Activated effector memory CD4-positive, alpha-beta T cell treated with Interleukin-2 at 50 U/mL for 16 hours (primary cell): ENCODE measurements at regions not wholly inside any gene's neighbourhood (a gene's known extent, or its start where the extent isn't known, plus 50 kb on each side); places are given as distances from the start of the nearest gene placed in this dataset.
"Not testable (repeated sequence)": the region's sequence is repeated elsewhere in the genome, so short reads cannot be mapped to it uniquely, and the experiment has no call there.

Experiments
- DNase-seq: peaks from one replicate; pipeline ENCODE4 v3.0.0-alpha.2; 2020

DNA sequence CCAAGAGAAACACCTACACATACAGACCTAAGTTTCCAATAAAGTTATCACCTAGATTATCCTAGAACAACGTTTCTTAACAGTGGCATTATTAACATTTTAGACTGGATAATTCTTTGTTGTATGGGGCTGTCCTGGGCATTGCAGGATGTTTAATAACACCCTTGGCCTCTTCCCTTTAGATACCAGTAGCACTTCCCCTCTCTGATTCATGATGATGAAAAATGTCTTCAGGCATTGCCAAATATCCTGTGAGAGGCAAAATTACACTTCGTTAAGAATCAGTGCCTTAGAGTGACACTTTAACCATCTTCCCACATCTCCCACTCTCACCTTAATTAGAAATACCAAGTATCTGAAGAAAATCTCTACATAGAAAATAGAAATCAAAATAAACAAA, 352.6 kb downstream of the CGGBP1 start:
- DNase-seq, result no peak

DNA sequence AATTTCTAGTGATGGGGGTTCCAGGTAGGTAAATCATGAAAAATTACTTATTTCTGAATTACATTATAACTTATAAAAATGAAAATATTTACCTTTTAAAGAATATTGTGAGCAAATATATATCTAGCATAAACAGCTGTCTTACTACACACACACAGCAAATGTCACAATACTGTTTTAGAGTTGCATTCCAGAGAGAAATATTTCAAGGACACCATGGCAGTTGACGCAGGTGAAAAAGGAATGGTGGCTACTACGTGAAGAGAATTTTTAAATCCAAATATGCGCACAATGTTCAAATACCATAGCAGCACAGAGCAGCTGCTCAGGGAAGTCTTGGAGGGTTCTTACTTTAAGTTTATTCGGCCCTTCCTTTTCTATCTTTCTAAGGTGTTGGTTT, 356.2 kb downstream of the CGGBP1 start:
- DNase-seq, result no peak

DNA sequence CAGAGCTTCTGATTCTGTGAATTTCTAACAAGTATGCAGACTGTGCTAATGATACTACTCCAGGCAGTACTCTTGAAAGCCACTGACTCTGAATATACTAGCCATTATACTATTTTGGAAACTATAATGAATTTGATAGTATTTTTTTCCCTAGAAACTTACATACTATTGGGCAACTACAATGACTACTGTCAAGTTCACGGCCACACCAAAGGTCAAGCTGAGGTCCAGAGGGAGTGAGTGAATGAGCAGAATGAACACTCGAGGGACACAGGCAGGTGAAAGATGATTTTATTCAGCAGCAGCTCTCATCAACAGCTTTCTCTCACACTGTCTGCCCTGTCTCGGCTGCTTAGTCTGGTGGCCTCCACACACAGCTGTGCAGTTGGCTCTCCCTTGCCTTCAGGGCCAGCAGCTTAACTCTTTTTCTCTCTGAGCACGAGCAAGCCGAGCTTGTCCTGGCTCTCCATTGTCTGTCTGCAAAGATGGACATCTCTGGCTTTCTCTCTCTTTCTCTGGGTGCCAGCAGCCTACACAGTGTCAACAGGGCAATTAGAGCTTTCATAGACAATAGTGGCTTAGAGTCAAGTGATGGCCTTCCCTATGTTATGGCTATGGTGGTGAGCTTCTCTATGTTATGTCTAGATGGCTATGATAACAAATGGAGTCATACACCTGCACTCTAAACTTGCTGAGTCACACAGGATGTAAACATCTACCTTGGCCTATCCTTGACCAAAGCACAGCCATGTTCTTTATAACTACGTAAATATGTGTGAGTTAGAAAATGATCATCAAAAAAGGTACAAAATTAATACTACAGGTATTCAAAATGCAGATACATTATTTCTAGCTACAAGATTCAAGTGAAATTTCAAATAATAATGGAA, 362.4 kb downstream of the CGGBP1 start:
- no peak for DNase-seq

DNA sequence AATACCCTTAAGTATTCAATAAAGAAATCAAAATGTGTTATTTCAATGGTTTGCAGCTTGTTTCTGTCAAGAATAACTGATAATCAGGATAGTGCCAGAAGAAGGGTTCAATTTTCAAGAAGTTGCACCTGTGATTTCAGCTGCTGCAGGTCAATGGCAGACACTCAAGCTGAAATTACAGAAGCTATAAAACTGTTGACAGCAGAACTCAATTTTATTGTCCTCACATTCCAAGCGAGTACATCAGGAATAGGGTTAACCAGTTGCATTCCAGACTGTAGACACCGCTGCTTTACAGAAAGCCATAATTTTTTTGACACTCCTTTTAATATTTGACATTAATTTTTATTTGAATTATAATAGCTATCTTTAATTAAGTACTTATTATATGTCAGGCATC, 364.1 kb downstream of the CGGBP1 start:
- no peak for DNase-seq

- DNase-seq, result no peak
These were observed 367.7 kb downstream of the CGGBP1 start for GRCh38 chr3:87691109-87691508.

GRCh38 chr3:87678984-87679660, 379.7 kb downstream of the CGGBP1 start:
- not testable (repeated sequence) for DNase-seq

DNA sequence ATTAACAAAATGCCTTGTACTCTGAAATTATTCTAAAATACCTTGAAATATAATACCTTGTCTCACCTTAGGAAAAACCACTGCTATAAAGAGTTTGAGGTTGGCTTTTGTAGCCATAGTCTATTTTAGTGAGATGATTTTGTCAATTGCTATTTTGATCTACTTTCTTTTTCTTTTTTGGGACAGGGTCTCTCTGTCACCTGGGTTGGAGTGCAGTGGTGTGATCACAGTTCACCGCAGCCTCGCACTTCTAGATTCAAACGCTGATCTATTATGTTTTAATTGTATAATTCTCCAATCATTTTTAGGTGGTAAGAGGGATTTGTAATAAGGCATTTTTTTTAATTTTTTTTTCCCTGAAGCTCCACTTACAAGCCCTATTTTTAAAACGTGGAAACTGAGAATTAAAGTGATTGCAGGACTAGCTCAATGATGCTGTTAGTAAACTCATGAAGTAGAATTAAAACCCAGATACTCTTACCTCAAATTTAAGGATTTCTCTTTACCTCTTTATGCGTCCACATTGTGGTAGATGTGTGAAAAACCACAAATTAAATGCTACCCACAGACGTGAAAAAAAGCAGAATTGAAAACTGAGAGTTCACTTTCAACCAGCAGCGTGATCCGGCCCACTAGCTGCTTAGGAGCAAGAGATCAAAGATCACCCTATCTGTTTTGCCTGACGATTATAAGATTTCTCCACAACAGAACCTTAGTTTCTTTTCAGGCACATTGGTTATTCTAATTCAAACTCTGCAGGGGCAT, 384.2 kb downstream of the CGGBP1 start:
- DNase-seq, result no peak

- DNase-seq, result no peak
These were observed 385.7 kb downstream of the CGGBP1 start for GRCh38 chr3:87673132-87673531.

- DNase-seq, result no peak
These were observed 377.8 kb upstream of the POU1F1 start for GRCh38 chr3:87654184-87654583.

GRCh38 chr3:87653138-87653537, 376.8 kb upstream of the POU1F1 start:
- not testable (repeated sequence) for DNase-seq

DNA sequence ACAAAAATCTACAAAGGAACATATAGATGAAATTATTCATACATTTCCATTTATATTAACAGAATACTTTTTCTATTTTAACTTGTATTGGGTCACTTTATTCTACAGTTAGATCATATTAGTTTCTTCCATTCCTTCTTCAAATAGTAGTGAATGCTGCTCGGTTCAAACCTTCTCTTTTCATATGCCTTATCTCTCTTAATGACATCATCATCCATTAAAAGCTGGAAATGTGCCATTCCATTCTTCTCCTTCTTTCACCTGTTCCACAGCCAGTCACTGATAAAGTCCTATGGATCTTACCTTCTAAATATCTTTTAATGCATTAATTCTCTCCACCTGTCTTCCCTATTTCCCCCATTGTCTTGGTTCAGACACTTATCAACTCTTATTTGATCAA, 358.0 kb upstream of the POU1F1 start:
- DNase-seq, result no peak

- no peak for DNase-seq
These were observed 350.9 kb upstream of the POU1F1 start for GRCh38 chr3:87627316-87627715.

GRCh38 chr3:87626546-87626945, 350.2 kb upstream of the POU1F1 start:
- no peak for DNase-seq

DNA sequence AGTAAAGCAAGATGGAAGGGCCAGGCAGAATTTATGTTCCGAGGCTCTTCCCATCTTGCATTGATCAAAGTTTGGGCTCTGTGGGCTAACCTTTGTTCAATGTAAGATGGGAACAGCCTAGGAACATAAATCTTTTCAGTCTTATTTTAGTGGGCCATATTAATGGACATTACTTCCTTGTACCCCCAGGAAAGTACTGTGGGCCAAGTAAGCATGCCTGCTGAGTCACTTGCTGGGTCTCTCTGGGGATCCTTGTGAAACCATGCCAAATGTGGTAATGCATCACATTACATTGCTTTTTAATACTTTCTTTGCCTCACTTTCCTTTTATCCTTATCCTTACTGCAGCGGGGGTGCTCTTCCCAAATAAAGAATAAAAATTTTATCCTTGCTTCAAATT, 349.5 kb upstream of the POU1F1 start:
- DNase-seq, result no peak

DNA sequence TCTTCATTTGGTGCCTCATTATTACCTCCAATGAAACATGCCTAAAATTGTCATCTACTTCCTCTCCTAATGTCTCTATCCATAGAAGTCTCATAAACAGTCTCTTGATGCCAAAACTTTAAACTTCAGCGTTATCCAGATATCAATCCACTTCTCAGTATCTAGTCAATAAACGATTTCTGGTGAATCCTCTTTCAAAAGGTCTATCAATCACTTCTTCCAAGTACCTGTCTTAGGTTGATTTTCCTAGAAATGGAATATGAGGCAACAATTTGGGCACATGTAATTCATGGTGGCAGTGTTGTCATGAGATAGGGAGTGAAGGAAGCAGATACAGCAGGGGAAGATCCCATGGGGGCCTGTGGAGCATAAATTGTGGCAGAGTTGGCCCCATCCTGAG, 348.5 kb upstream of the POU1F1 start:
- no peak for DNase-seq

DNA sequence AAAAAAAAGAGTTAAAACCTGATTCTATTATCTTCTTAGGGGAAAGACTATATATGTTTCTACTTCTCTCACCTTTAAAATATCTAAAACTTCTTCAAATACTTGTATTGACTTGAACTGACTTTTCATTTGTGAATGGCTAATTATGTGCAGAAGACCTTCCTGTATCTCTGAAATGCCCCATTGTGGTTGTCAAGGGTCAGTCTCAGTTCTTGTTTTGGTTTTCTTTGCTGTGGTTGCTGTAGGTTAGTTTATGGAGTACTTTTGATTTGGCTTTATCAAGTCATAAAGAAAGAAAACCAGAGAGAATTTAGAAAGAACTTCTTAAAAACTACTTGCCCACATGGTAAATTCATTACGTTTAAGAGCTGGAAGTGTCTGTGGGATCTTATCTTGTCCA, 345.3 kb upstream of the POU1F1 start:
- DNase-seq, result no peak

GRCh38 chr3:87615506-87615905, 339.1 kb upstream of the POU1F1 start:
- DNase-seq, result no peak

DNA sequence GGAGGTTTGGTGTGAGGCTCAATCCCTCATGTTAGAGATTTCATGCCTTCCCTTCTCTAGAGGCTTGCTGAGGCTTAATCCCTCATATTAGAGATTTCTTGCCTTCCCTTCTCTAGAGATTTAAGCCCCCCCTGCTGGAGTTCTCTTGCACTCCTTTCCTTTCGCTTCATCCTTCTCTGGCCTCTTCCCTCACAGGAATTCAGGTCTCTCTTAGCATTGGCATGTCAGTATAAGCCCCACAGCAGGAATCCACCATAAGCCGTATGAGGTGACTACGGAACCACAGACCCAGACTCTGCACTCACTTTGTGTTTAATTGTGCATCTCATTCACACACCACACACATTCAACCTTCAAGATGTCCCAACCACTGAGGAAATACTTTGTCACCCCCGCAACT, 338.6 kb upstream of the POU1F1 start:
- no peak for DNase-seq

- no peak for DNase-seq
These were observed 330.9 kb upstream of the POU1F1 start for GRCh38 chr3:87607234-87607633.

DNA sequence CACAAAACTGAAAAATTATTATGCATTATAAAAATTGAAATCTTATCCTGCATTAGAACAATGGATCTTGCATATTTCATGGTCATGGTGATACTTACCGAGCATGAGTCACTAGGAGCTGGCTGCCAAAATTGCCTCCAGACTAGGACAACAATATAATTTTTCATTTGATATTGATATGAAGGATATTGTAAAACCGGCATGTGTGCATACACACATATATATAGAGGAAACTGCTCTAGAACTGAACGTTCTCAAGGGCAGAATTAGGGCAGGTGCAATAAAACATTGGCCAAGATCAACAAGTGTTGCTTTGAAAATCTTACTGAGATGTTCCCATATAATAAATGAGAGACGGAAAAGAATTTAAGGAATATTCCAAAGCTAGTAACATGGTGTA, 319.4 kb upstream of the POU1F1 start:
- DNase-seq, result no peak

DNA sequence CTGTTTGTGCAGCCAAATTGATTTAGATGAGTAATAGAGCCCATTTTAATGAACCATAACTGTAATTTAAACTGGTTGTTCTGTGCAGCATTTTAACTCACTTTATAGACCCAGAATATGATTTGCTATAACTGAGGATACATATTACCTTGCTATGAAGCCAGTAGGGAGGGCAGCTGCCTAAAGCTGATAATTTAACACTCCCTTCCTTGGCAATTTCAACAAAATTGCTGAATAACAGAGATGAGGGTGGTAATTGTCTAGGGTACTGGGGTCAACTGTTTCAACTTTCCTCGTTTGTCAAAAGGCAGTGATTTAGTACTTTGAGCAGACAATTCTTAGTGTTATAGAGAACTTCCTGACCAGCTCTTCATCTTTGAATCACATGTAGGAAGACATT, 304.9 kb upstream of the POU1F1 start:
- no peak for DNase-seq

DNA sequence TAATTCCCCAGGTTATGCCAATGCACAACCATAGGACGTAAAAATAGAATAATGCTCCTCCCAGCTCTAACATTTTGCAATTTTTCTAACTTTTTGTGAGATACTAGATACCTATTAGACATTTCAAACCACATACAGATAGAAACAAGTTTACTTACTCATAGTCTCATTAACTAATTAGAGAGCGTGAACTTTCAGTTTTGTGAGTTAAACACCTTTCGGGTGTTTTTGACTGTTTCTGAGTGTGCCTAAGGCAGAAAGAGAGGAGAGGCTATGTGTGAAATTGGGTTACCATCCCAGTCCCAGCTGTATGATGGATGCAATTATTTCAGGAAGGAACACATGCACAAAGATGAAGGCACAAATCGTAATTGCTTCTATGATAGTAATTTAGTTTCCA, 300.4 kb upstream of the POU1F1 start:
- DNase-seq, result no peak

GRCh38 chr3:87575550-87575949, 299.2 kb upstream of the POU1F1 start:
- no peak for DNase-seq

- DNase-seq, result no peak
These were observed 291.9 kb upstream of the POU1F1 start for GRCh38 chr3:87568331-87568730.
